LNCAP (cell line): ENCODE measurements at regions not wholly inside any gene's neighbourhood (a gene's known extent, or its start where the extent isn't known, plus 50 kb on each side); places are given as distances from the start of the nearest gene placed in this dataset.

Experiments used
- TF ChIP-seq, protein P1 (sequence below): fragments of 450-650 bp; IDR thresholded peaks from 2 replicates; pipeline ENCODE4 v1.5.1; 2017; ENCODE audit warnings: mild to moderate bottlenecking

DNA sequence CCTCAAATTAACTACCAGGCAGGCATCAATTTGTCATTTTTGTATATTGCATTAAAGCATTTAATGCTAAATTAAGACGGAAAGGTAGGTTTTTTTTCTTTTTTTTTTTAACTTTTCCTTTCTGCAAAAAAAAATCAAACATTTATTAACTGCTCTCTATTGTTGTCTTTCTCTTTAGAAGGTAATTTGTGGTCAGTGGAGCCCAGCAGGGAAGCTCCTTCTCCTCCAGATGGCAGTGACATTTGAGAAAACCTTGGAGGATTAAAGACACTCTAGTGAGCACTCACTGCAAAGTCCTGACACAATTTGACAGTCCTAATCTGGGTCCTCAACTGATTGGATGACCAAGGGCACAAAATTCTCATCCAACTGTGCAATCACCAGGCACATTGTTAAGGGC is 102.4 kb downstream of the SLIT2 start:
- TF ChIP-seq, protein P1, sequence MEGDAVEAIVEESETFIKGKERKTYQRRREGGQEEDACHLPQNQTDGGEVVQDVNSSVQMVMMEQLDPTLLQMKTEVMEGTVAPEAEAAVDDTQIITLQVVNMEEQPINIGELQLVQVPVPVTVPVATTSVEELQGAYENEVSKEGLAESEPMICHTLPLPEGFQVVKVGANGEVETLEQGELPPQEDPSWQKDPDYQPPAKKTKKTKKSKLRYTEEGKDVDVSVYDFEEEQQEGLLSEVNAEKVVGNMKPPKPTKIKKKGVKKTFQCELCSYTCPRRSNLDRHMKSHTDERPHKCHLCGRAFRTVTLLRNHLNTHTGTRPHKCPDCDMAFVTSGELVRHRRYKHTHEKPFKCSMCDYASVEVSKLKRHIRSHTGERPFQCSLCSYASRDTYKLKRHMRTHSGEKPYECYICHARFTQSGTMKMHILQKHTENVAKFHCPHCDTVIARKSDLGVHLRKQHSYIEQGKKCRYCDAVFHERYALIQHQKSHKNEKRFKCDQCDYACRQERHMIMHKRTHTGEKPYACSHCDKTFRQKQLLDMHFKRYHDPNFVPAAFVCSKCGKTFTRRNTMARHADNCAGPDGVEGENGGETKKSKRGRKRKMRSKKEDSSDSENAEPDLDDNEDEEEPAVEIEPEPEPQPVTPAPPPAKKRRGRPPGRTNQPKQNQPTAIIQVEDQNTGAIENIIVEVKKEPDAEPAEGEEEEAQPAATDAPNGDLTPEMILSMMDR = no peak

DNA sequence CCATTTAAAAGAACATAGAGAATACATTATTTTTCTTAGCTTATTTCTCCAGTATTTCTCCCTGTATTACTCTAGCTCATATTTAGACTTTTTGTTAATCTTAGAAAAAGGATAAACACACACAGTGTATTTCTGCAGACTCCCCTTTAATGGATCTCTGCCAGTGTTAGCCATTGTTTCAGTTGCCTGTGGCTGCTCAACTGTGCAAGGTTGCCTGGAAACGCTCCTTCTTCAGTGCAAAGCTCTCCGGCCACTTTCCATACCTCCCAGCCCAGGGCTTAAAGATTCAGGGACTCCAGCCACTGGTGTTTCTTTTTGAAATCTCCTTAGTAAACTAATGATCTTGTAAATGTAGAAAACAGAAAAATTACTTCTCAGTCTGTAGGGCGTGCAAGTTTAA is 104.9 kb downstream of the SLIT2 start:
- TF ChIP-seq, protein P1 = no peak

DNA sequence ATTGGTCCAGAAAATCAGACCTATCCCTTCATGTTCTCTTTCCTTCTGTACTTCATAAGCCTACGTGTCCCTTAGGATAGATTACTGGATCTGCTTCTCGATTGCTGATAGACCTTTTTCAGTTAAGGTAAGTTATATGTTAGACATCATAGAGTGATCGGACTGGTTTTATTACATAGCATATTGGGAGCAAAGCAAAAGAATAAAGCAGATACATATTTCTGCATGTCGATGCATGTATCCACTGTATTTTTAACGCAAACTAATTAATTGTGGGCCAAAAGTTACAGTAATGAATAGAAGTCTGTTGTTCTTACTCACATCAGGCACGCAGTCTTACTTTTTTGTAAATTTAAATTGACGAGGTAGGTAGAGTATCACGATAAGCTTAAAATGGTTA is 106.4 kb downstream of the SLIT2 start:
- TF ChIP-seq, protein P1 = no peak

DNA sequence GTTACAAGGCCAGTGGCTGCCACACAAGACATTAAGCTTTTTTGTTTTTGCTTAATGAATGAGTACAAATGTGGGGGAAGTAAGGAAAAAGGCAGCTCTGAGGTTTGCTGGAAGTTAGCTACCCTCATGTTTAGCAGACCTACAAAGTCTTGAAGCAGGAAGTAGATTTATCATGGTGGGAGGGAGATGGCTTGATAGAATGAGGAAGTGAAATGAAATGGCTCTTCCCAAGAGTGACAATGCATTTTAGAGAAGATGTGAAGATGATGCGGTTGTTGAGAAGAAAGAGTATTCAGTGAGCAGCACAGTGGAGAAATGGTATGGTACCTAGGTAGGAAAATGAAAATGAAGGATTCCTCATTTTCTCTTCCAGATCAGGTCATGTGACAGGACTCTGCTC is 108.0 kb downstream of the SLIT2 start:
- TF ChIP-seq, protein P1 = no peak

DNA sequence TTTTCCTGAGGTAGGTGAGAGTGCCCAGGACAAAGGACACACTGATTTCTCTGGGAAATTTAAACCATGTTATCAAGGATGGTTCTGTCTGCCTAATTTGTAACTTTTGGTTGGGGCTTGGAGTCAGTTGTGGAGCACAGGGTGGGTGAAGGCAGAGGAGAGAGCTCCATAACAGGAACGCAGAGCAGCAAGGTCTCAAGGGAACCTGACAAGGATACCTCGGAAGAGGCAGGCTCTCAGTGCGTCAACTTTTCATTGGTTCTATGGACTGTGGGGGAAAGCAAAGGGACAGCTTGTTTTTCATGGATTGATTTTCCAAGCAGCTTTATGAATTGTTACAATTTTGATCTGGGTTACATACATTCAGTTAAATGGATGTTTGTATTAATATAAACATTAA is 110.4 kb downstream of the SLIT2 start:
- TF ChIP-seq, protein P1 = no peak

DNA sequence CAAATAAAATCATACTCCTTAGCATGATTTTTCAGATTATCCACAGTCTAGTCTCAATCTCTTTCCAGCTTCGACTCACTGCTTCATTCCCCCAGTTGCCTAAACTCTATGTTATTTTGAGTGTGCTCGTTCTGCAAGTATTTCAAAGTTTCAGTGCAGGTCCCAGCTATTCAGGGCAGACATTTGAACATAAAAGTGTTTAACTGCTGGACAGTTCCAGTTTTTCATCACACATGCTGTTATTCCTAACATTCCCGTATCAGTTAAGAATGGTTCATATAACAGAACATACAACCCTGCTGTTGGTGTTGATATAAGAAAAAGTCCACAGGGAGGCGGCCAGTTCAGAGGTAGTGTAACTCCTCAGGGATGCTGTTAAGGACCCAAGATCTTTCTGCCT is 113.3 kb downstream of the SLIT2 start:
- TF ChIP-seq, protein P1 = no peak

DNA sequence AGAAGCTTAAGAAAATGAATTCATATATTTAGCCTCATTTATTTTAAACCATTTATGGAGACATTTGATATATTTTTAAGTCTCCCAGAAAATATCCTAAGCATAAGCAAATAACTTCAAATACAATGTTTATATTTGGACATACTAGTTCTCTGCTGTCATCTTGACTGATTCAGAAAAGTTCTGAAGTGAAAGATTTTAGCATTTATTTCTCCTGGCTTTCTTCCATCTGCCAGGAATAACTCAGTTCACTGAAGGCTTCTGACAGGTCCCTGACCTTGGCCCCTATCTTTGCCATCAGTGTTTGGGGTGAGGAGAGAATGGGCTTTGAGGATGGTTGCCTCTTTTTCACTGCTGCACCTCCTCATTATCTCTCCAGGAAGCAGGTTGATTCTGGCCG is 115.7 kb downstream of the SLIT2 start:
- TF ChIP-seq, protein P1 = no peak

GRCh38 chr4:20368926-20369325 is 117.2 kb downstream of the SLIT2 start:
- TF ChIP-seq, protein P1 = no peak
